ENCODE measurements at regions not wholly inside any gene's neighbourhood (a gene's known extent, or its start where the extent isn't known, plus 50 kb on each side); places are given as distances from the start of the nearest gene placed in this dataset.

GRCh38 chr16:79833559-79833958 lies 233.0 kb upstream of the MAF start:
- no peak for TF ChIP-seq CTCF (IDR thresholded peaks at IDR 0.05; ENCODE audit: insufficient read depth, low read length, poor library complexity, severe bottlenecking)
- TF ChIP-seq EZH2phosphoT487 (conservative IDR thresholded peaks at IDR 0.05; ENCODE audit: low read length) = no peak

Measured in SU-DHL-6 (cell line).